ENCODE measurements at regions not wholly inside any gene's neighbourhood (a gene's known extent, or its start where the extent isn't known, plus 50 kb on each side); places are given as distances from the start of the nearest gene placed in this dataset.

DNA sequence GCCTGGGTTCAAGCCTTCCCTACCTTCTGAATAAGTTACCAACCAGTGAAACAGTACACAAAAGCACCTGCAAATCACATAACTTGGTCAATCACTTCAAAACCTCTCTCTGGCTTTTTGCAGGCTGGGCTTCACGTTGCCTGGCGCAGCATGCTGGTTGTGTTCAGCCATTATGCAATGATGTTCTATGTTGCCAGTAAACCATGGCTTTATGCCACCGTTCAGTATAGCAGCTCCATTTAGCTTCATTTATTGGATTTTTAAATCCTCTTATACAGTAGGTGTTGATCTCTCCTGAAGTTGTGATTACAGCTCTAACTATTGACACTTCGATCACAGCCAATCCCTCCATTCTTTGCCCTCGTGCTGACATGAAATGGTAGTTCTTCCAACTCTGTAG lies 233.6 kb upstream of the PTBP2 start:
- DNase-seq (ENCODE audit: low spot score) = no peak
- TF ChIP-seq CTCF (IDR thresholded peaks at IDR 0.05; ENCODE audit: extremely low read depth, missing control alignments) = no peak

- TF ChIP-seq CTCF (IDR thresholded peaks at IDR 0.05; ENCODE audit: extremely low read depth, missing control alignments) = no peak
These were observed 232.8 kb upstream of the PTBP2 start for GRCh38 chr1:96488777-96489176.

DNA sequence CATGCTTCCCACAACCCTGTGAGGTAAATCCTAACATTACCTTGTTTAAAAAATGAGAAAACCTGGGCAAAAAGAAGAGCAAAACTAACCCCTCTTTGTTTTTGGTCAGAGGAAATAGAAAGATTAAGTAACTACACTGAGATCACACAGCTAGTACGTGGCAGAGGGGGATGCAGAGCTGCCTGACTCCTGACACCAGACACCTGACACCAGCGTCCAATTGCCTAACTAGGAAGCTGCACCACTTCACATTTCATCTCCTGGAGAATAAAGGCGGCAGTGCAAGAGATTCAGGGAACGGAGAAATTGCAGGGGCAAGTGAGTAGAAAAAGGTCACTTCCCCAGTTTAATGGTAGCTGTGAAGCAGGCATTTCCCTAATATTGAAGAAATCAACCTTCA lies 229.3 kb upstream of the PTBP2 start:
- TF ChIP-seq CTCF (IDR thresholded peaks at IDR 0.05; ENCODE audit: extremely low read depth, missing control alignments) = no peak
- no peak for DNase-seq (ENCODE audit: low spot score)

More at GRCh38 chr1:96488777-96489176, 232.8 kb upstream of the PTBP2 start:
- DNase-seq (ENCODE audit: low spot score) = no peak

DNA sequence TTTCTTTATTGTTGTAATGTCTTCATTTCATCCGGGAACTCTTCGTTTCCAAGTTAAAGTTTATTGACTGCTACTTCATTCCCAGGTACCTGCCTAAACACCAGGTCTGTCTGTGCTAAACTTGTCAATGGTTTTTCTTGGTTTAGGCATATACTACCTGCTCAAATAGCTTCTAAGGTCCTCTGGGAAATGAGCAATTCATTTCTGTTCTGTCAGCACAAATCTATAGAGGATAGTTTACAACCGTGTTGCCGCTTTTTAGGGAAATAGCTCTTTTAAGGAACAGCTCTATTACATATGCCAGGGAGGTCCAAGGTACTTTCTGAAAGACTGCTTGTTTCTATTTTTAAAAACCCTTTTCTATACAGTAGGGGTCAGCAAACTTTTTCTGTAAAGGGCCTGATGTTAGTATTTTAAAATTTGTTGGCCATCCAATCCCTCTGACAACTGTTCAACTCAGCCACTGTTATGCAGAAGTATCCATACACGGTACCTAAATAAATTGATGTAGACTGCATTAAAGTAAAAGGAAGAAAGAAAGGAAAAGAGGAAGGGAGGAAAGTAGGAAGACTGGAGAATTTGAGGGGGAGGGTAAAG lies 222.7 kb upstream of the PTBP2 start:
- TF ChIP-seq CTCF (IDR thresholded peaks at IDR 0.05; ENCODE audit: extremely low read depth, missing control alignments) = no peak
- no peak for DNase-seq (ENCODE audit: low spot score)

DNA sequence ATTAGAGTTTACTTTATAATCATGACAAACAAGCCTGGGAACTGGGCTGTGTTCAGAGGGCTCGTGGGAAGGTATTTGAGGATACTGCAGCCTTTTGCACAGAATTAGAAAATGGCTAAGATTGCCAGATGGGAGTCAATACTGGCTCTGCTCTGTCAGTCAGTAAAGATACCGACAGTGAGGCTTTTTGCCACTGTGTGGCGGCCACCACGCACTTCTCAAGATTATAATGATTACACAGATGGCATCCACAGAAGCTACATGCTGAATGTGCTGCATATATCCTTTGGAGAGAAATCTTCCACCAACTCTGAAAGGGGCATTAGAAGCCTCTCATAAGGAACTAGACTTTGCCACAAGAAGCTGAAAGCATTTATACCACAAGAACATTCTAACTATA lies 213.4 kb upstream of the PTBP2 start:
- DNase-seq (ENCODE audit: low spot score) = no peak

DNA sequence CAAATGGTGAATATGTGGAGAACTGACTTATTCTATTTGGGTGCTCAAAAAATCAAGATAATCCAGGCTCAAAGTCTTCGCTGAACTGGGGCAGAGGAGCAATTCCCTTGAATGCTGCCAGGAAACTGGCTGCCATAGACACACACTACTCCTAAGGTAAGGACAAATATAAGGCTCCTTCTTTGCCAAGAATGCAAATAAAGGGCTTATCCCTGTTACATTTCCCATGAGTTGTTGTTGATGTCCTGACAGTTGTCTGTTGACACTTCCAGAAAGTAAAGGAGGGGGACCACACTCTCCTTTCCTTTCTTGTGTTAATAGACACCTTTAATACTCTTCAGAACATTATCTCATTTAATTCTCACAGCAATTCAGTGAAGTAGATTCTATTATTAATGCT lies 212.2 kb upstream of the PTBP2 start:
- DNase-seq (ENCODE audit: low spot score) = no peak

More for the DNA sequence above, 213.4 kb upstream of the PTBP2 start:
- no peak for TF ChIP-seq CTCF (IDR thresholded peaks at IDR 0.05; ENCODE audit: extremely low read depth, missing control alignments)

GRCh38 chr1:96509951-96510350 lies 211.6 kb upstream of the PTBP2 start:
- no peak for DNase-seq (ENCODE audit: low spot score)
- no peak for TF ChIP-seq CTCF (IDR thresholded peaks at IDR 0.05; ENCODE audit: extremely low read depth, missing control alignments)

More for the DNA sequence above, 212.2 kb upstream of the PTBP2 start:
- no peak for TF ChIP-seq CTCF (IDR thresholded peaks at IDR 0.05; ENCODE audit: extremely low read depth, missing control alignments)

Measured in GM20000 (cell line).